ENCODE measurements at regions not wholly inside any gene's neighbourhood (a gene's known extent, or its start where the extent isn't known, plus 50 kb on each side); places are given as distances from the start of the nearest gene placed in this dataset.
"Not testable (repeated sequence)": the region's sequence is repeated elsewhere in the genome, so short reads cannot be mapped to it uniquely, and the experiment has no call there.

DNA sequence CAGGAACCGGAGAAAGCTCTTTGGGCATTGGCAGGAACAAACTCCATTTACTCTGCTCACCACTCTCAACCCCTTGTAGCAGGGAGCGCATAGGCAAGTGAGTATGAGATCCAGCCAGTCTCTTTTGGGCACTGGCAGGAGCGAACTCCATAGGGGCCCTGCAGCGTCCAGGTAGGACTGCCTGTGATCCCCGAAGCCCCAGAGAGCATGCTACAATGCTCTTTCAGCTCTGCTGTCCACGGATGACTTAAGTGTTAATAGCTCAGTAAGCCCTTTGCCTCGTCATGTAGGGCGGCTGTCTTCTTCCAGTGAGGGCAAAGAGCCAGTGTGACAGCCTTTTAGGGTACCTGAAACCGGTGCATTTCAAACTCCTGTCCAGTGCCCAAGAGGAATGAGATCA is 1525.6 kb upstream of the RAG2 start:
- ChIA-PET POLR2A (no interaction called here), CTCF (no interaction called here)
- DNase-seq (ENCODE audit: low read depth) = no peak
- TF ChIP-seq, protein P1, sequence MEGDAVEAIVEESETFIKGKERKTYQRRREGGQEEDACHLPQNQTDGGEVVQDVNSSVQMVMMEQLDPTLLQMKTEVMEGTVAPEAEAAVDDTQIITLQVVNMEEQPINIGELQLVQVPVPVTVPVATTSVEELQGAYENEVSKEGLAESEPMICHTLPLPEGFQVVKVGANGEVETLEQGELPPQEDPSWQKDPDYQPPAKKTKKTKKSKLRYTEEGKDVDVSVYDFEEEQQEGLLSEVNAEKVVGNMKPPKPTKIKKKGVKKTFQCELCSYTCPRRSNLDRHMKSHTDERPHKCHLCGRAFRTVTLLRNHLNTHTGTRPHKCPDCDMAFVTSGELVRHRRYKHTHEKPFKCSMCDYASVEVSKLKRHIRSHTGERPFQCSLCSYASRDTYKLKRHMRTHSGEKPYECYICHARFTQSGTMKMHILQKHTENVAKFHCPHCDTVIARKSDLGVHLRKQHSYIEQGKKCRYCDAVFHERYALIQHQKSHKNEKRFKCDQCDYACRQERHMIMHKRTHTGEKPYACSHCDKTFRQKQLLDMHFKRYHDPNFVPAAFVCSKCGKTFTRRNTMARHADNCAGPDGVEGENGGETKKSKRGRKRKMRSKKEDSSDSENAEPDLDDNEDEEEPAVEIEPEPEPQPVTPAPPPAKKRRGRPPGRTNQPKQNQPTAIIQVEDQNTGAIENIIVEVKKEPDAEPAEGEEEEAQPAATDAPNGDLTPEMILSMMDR (IDR thresholded peaks at IDR 0.05; ENCODE audit: insufficient read depth, low read depth, low read length) = no peak
- Histone ChIP-seq H3K27me3 (ENCODE audit: control insufficient read depth, insufficient read depth, low read length) (no peaks in the 10 kb centered on the region), H3K36me3 (ENCODE audit: control insufficient read depth, insufficient read depth, low read length) (no peaks in the 10 kb centered on the region), H3K4me3 (ENCODE audit: low read depth, low read length) (no peak overlapping the region)

DNA sequence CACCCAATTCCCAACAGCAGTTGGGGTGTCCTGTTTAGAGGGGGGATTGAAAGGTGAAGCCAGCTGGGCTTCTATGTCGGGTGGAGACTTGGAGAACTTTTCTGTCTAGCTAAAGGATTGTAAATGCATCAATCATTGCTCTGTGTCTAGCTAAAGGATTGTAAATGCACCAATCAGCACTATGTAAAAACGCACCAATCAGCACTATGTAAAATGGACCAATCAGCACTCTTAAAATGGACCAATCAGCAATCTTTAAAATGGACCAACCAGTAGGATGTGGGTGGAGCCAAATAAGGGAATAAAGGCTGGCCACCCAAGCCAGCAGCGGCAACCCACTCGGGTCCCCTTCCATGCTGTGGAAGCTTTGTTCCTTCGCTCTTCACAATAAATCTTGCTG is 1518.6 kb upstream of the RAG2 start:
- H3K27me3 ChIP-seq (ENCODE audit: control insufficient read depth, insufficient read depth, low read length); POLR2A ChIA-PET; H3K36me3 ChIP-seq (ENCODE audit: control insufficient read depth, insufficient read depth, low read length); DNase-seq (ENCODE audit: low read depth); CTCF ChIA-PET; H3K4me3 ChIP-seq (ENCODE audit: low read depth, low read length): not testable (repeated sequence)

DNA sequence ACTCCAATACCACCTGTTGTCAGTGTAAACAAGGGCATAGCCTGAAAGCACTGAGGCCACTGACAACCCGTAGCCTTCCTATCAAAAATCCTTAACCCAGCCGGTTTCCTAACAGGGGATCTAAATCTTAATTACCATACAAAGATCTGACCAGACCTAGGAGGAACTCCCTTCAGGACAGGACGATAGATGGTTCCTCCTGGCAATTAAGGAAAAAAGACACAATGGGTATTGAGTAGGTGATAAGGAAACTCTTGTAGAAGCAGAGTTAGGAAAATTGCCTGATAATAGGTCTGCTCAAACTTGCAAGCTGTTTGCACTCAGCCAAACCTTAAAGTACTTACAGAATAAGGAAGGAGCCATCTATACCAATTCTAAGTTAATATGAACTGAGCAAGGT is 1517.3 kb upstream of the RAG2 start:
- CTCF ChIA-PET; H3K36me3 ChIP-seq (ENCODE audit: control insufficient read depth, insufficient read depth, low read length); H3K4me3 ChIP-seq (ENCODE audit: low read depth, low read length); H3K27me3 ChIP-seq (ENCODE audit: control insufficient read depth, insufficient read depth, low read length); POLR2A ChIA-PET; DNase-seq (ENCODE audit: low read depth): not testable (repeated sequence)

DNA sequence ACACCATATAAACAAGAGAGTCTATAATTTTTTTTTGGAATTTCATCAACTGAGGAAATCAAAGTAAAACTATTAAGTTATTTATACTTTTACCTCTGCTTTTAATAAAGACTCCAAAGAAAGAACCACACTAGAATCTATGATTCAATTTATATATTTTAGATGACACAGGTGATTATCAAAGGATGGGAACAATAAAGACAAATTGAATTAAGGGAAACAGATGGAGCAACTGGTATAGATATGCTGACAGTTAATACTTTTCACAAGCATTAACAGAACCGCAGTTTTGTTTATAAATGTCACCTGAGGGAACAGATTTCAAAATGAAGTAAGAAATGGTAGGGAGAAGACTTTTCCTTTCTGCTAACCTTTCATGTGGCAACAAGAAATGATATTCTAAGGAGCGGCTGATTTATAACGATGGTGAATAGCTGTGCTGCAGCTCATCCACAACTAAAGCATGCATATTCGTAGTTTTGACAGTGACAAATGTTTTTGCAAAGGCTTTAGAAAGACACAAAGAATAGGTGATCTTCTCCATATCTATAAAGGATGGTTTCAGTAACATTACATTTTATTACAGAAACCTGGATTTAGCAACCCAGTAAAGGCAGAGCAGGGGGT is 1502.9 kb upstream of the RAG2 start:
- no peaks in the 10 kb centered on the region for H3K27me3 ChIP-seq (ENCODE audit: control insufficient read depth, insufficient read depth, low read length)
- DNase-seq (ENCODE audit: low read depth) = no peak
- TF ChIP-seq, protein P1 (IDR thresholded peaks at IDR 0.05; ENCODE audit: insufficient read depth, low read depth, low read length) = no peak
- H3K36me3 ChIP-seq (ENCODE audit: control insufficient read depth, insufficient read depth, low read length) = no peaks in the 10 kb centered on the region
- H3K4me3 ChIP-seq (ENCODE audit: low read depth, low read length) = no peak overlapping the region
- POLR2A ChIA-PET = no interaction called here
- CTCF ChIA-PET = no interaction called here

DNA sequence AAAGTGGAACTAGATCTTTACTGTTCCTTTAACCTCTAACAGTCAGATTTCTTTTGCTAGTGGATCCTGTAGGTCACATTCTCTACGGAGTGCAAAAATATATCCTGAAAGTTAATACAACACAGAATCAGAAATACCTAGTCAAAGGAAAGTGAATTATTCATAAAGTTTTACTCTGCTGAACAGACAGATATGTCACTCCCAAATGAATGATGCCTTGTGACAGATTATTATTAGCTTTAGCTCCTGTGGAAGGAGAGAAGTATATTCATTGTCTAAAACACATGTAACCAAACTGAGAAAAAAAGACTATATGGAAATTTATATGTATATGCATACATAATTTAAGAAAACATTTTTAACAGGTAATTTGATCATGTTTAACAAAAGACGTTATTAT is 1497.2 kb upstream of the RAG2 start:
- CTCF ChIA-PET = no interaction called here
- Histone ChIP-seq H3K4me3 (ENCODE audit: low read depth, low read length) (no peak overlapping the region), H3K36me3 (ENCODE audit: control insufficient read depth, insufficient read depth, low read length) (no peaks in the 10 kb centered on the region), H3K27me3 (ENCODE audit: control insufficient read depth, insufficient read depth, low read length) (no peaks in the 10 kb centered on the region)
- TF ChIP-seq, protein P1 (IDR thresholded peaks at IDR 0.05; ENCODE audit: insufficient read depth, low read depth, low read length) = no peak
- POLR2A ChIA-PET = no interaction called here
- no peak for DNase-seq (ENCODE audit: low read depth)

DNA sequence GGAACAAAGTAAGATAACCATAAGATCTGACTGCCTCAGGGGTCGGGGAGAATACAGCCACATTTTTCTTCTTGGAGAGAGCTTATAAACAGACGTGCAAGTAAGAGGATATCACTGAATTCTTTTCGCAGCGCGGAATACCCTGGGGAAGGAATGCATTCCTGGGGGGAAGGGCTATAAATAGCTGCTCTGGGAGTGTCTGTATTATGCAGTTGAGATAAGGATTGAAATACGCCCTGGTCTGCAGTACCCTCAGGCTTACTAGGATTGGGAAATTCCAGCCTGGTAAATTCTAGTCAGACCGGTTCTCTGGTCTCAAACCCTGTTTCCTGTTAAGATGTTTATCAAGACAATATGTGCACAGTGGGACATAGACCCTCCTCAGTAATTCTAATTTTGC is 1491.7 kb upstream of the RAG2 start:
- Histone ChIP-seq H3K27me3 (ENCODE audit: control insufficient read depth, insufficient read depth, low read length) (no peaks in the 10 kb centered on the region), H3K4me3 (ENCODE audit: low read depth, low read length) (no peak overlapping the region), H3K36me3 (ENCODE audit: control insufficient read depth, insufficient read depth, low read length) (no peaks in the 10 kb centered on the region)
- ChIA-PET CTCF (no interaction called here), POLR2A (no interaction called here)
- DNase-seq (ENCODE audit: low read depth) = peak; percentile 2
- TF ChIP-seq, protein P1 (IDR thresholded peaks at IDR 0.05; ENCODE audit: insufficient read depth, low read depth, low read length) = no peak
